Panc1 (cell line): ENCODE measurements at regions not wholly inside any gene's neighbourhood (a gene's known extent, or its start where the extent isn't known, plus 50 kb on each side); places are given as distances from the start of the nearest gene placed in this dataset.

ENCODE experiments used
- ATAC-seq: fragments of 200-7000 bp; cut with Tn5 transposase; 2 replicates; pipeline ENCODE4 v1.9.1; 2020; ENCODE audit warnings: mild to moderate bottlenecking, moderate library complexity
- BruUV-seq: library from RNA; stranded (reverse); fragments of 400-500 nt; replicated peaks from 2 replicates; lab custom pipeline; 2021; lab: Mats Ljungman, UMichigan
- CTCF ChIA-PET: fragments of 300-600 bp; sonication (Branson Sonifier 250); formaldehyde crosslinking; loops from one replicate; lab custom pipeline; 2022; ENCODE audit warnings: antibody characterized with exemption; lab: Charles Lee
- POLR2A ChIA-PET: fragments of 300-600 bp; sonication (Branson Sonifier 250); formaldehyde crosslinking; loops from one replicate; lab custom pipeline; 2022; ENCODE audit warnings: antibody characterized with exemption; lab: Charles Lee
- DNase-seq: peaks from one replicate; pipeline ENCODE4 v3.0.0-alpha.2; 2010; ENCODE audit warnings: low read depth, low spot score
- H3K27ac ChIP-seq: 2 replicates; pipeline ENCODE4 v1.5.1; 2011; ENCODE audit warnings: mild to moderate bottlenecking, low read length, inconsistent platforms
- H3K27me3 ChIP-seq: fragments of 200-500 bp; sonication (Bioruptor generic); 2 replicates; pipeline ENCODE4 v1.6.0; 2014; ENCODE audit warnings: low read length, inconsistent platforms; ENCODE audit not compliant: control insufficient read depth, insufficient read depth
- H3K36me3 ChIP-seq: fragments of 200-500 bp; sonication (Bioruptor generic); 2 replicates; pipeline ENCODE4 v1.5.1; 2014; ENCODE audit warnings: inconsistent platforms, mild to moderate bottlenecking, low read length, moderate library complexity; ENCODE audit not compliant: control insufficient read depth, insufficient read depth
- H3K4me1 ChIP-seq: 2 replicates; pipeline ENCODE4 v1.5.1; 2011; ENCODE audit warnings: inconsistent platforms, mild to moderate bottlenecking, low read length, moderate library complexity; ENCODE audit not compliant: control insufficient read depth, insufficient read depth
- H3K4me3 ChIP-seq, 2 experiments: 2 replicates each; pipeline ENCODE4 v1.5.1; 2011 to 2012; ENCODE audit warnings: low read depth in 2 of 2, low read length in 2 of 2, mild to moderate bottlenecking in 2 of 2, inconsistent platforms in 1 of 2, moderate library complexity in 1 of 2
- H3K9me3 ChIP-seq: fragments of 200-500 bp; sonication (Bioruptor generic); 2 replicates; pipeline ENCODE4 v1.5.1; 2014; ENCODE audit warnings: low read depth, mild to moderate bottlenecking, inconsistent platforms, low read length, moderate library complexity; ENCODE audit not compliant: control insufficient read depth, insufficient read depth
- POLR2AphosphoS5 ChIP-seq: IDR thresholded peaks from 2 replicates; pipeline ENCODE4 v1.6.1; 2012; ENCODE audit warnings: mild to moderate bottlenecking, low read depth, low read length, moderate library complexity
- SIN3A ChIP-seq: IDR thresholded peaks from 2 replicates; pipeline ENCODE4 v1.6.1; 2012; ENCODE audit warnings: low read depth, mild to moderate bottlenecking, low read length, moderate library complexity, borderline replicate concordance; ENCODE audit not compliant: insufficient read depth
- TCF7L2 ChIP-seq: IDR thresholded peaks from 2 replicates; pipeline ENCODE4 v1.6.1; 2011; ENCODE audit warnings: mild to moderate bottlenecking, low read depth, low read length, inconsistent platforms
- in situ Hi-C: cut with HindIII; loops from 2 replicates; pipeline ENCODE4 v1.10.0; 2016; ENCODE audit warnings: low sequenced_read_pairs, low pct_unique_long_range_greater_than_20kb
- intact Hi-C: fragments of 100-400 bp; cut with micrococcal nuclease; formaldehyde crosslinking; loops from one replicate; pipeline ENCODE4 v1.10.0; 2022; ENCODE audit not compliant: unreplicated experiment
- TF ChIP-seq, protein P1 (sequence below): fragments of 450-650 bp; IDR thresholded peaks from 2 replicates; pipeline ENCODE4 v1.5.1; 2017; ENCODE audit warnings: mild to moderate bottlenecking
- TF ChIP-seq, protein P2 (sequence below), 2 experiments: IDR thresholded peaks; 2 replicates each; pipeline ENCODE4 v1.6.1; 2011 to 2012; ENCODE audit warnings: low read depth in 2 of 2, control low read depth in 1 of 2, low read length in 1 of 2, mild to moderate bottlenecking in 1 of 2, moderate library complexity in 1 of 2; ENCODE audit not compliant: insufficient read depth in 1 of 2

DNA sequence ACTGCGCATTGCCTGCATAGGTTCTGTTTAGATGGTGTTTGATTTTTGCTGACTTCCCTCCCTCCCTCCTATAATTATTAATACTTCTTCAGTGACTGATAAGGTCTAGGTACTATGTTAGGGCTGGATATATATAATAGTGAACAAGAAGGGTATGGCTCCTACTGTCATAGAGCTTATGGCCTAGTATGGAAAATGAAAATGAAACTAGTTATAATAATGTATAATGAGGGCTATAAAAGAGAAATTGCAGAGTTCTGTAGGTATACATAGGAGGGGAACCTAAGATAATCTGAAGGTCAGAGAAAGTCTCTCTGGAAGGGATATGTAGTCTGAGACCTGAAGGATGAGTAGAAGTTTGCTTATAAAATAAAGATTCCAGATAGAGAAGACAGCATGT, 102.1 kb downstream of the DCK start:
- TF ChIP-seq SIN3A: no peak
- TF ChIP-seq POLR2AphosphoS5: no peak
- TF ChIP-seq, protein P1, sequence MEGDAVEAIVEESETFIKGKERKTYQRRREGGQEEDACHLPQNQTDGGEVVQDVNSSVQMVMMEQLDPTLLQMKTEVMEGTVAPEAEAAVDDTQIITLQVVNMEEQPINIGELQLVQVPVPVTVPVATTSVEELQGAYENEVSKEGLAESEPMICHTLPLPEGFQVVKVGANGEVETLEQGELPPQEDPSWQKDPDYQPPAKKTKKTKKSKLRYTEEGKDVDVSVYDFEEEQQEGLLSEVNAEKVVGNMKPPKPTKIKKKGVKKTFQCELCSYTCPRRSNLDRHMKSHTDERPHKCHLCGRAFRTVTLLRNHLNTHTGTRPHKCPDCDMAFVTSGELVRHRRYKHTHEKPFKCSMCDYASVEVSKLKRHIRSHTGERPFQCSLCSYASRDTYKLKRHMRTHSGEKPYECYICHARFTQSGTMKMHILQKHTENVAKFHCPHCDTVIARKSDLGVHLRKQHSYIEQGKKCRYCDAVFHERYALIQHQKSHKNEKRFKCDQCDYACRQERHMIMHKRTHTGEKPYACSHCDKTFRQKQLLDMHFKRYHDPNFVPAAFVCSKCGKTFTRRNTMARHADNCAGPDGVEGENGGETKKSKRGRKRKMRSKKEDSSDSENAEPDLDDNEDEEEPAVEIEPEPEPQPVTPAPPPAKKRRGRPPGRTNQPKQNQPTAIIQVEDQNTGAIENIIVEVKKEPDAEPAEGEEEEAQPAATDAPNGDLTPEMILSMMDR: no peak
- TF ChIP-seq, protein P2, sequence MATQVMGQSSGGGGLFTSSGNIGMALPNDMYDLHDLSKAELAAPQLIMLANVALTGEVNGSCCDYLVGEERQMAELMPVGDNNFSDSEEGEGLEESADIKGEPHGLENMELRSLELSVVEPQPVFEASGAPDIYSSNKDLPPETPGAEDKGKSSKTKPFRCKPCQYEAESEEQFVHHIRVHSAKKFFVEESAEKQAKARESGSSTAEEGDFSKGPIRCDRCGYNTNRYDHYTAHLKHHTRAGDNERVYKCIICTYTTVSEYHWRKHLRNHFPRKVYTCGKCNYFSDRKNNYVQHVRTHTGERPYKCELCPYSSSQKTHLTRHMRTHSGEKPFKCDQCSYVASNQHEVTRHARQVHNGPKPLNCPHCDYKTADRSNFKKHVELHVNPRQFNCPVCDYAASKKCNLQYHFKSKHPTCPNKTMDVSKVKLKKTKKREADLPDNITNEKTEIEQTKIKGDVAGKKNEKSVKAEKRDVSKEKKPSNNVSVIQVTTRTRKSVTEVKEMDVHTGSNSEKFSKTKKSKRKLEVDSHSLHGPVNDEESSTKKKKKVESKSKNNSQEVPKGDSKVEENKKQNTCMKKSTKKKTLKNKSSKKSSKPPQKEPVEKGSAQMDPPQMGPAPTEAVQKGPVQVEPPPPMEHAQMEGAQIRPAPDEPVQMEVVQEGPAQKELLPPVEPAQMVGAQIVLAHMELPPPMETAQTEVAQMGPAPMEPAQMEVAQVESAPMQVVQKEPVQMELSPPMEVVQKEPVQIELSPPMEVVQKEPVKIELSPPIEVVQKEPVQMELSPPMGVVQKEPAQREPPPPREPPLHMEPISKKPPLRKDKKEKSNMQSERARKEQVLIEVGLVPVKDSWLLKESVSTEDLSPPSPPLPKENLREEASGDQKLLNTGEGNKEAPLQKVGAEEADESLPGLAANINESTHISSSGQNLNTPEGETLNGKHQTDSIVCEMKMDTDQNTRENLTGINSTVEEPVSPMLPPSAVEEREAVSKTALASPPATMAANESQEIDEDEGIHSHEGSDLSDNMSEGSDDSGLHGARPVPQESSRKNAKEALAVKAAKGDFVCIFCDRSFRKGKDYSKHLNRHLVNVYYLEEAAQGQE (IDR thresholded peaks at IDR 0.05; ENCODE audit: insufficient read depth in 1 of 2, low read depth in 2 of 2, low read length in 1 of 2): no peak
- TF ChIP-seq TCF7L2: no peak
- DNase-seq (no peak), ATAC-seq (no peak)
- POLR2A ChIA-PET: no interaction called here
- Histone ChIP-seq H3K9me3 (no peaks in the 10 kb centered on the region), H3K36me3 (no peaks in the 10 kb centered on the region), H3K4me3 (no peak overlapping the region), H3K27ac (no peak overlapping the region), H3K4me1 (no peaks in the 10 kb centered on the region), H3K27me3 (no peaks in the 10 kb centered on the region)
- intact Hi-C loops (no loop called here), in situ Hi-C loops (no loop called here)
- no TSS peak for BruUV-seq
- CTCF ChIA-PET: no interaction called here

DNA sequence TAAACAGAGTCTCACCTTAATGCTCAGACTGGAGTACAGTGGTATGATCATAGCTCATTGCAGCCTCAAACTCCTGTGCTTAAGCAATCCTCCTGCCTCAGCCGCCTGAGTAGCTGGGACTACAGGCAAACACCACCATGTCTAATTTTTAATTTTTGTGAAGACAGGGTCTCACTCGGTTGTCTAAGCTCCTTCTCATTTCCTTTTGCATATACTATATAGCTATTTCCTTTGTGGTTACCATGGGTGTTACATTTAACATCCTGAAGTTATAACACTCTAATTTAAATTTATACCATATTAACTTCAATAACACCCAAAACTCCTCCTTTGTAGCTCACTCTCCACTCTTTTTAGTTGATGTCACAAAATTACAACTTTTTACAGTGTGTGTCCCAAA, 114.3 kb downstream of the DCK start:
- H3K36me3 ChIP-seq: no peaks in the 10 kb centered on the region
- H3K4me3 ChIP-seq: no peak overlapping the region
- BruUV-seq: no TSS peak
- H3K4me1 ChIP-seq: no peaks in the 10 kb centered on the region
- H3K27me3 ChIP-seq: no peaks in the 10 kb centered on the region
- ATAC-seq (no peak), DNase-seq (no peak)
- H3K27ac ChIP-seq: no peak overlapping the region
- ChIA-PET POLR2A (no interaction called here), CTCF (no interaction called here)
- in situ Hi-C loops (no loop called here), intact Hi-C loops (no loop called here)
- no peaks in the 10 kb centered on the region for H3K9me3 ChIP-seq
- TF ChIP-seq, protein P1: no peak
- TF ChIP-seq SIN3A (no peak), POLR2AphosphoS5 (no peak), TCF7L2 (no peak)
- TF ChIP-seq, protein P2 (IDR thresholded peaks at IDR 0.05; ENCODE audit: insufficient read depth in 1 of 2, low read depth in 2 of 2, low read length in 1 of 2): no peak
